Umbilical cord (tissue), 1 donor: ENCODE measurements at regions not wholly inside any gene's neighbourhood (a gene's known extent, or its start where the extent isn't known, plus 50 kb on each side); places are given as distances from the start of the nearest gene placed in this dataset.
"Not testable (repeated sequence)": the region's sequence is repeated elsewhere in the genome, so short reads cannot be mapped to it uniquely, and the experiment has no call there.

Source experiments
- DNase-seq: peaks from one replicate; pipeline ENCODE4 v3.0.0-alpha.2; 2015; ENCODE audit warnings: low spot score

- no peak for DNase-seq
Measured at GRCh38 chr18:54433368-54433767, 75.7 kb downstream of the C18orf54 start.

GRCh38 chr18:54433857-54434256, 76.2 kb downstream of the C18orf54 start:
- peak; percentile 37 for DNase-seq

- peak; percentile 44 for DNase-seq
Measured at GRCh38 chr18:54434453-54434852, 76.7 kb downstream of the C18orf54 start.

- DNase-seq: no peak
Measured at GRCh38 chr18:54436501-54436900, 78.8 kb downstream of the C18orf54 start.

- no peak for DNase-seq
Measured at GRCh38 chr18:54440292-54440691, 82.6 kb downstream of the C18orf54 start.

GRCh38 chr18:54444319-54444914, 86.7 kb downstream of the C18orf54 start:
- DNase-seq: peak; percentile 53

GRCh38 chr18:54453996-54454395, 96.3 kb downstream of the C18orf54 start:
- DNase-seq: no peak

GRCh38 chr18:54465502-54465901, 107.8 kb downstream of the C18orf54 start:
- no peak for DNase-seq

GRCh38 chr18:54466248-54467005, 108.7 kb downstream of the C18orf54 start:
- no peak for DNase-seq

GRCh38 chr18:54479365-54479764, 111.7 kb upstream of the DYNAP start:
- peak; percentile 1 for DNase-seq

- DNase-seq: no peak
Measured at GRCh38 chr18:54480616-54481015, 110.4 kb upstream of the DYNAP start.

- DNase-seq: not testable (repeated sequence)
Measured at GRCh38 chr18:54502451-54502850, 88.6 kb upstream of the DYNAP start.

GRCh38 chr18:54503131-54503894, 87.7 kb upstream of the DYNAP start:
- no peak for DNase-seq

- no peak for DNase-seq
Measured at GRCh38 chr18:54506516-54507261, 84.4 kb upstream of the DYNAP start.

GRCh38 chr18:54509793-54510192, 81.3 kb upstream of the DYNAP start:
- DNase-seq: no peak

- DNase-seq: no peak
Measured at GRCh38 chr18:54515149-54515548, 75.9 kb upstream of the DYNAP start.

- no peak for DNase-seq
Measured at GRCh38 chr18:54517521-54517920, 73.5 kb upstream of the DYNAP start.

GRCh38 chr18:54521846-54522245, 69.2 kb upstream of the DYNAP start:
- DNase-seq: no peak

GRCh38 chr18:54528942-54529376, 62.1 kb upstream of the DYNAP start:
- DNase-seq: no peak

GRCh38 chr18:54529444-54529843, 61.6 kb upstream of the DYNAP start:
- no peak for DNase-seq

GRCh38 chr18:54530285-54530684, 60.8 kb upstream of the DYNAP start:
- no peak for DNase-seq
